ENCODE measurements at regions not wholly inside any gene's neighbourhood (a gene's known extent, or its start where the extent isn't known, plus 50 kb on each side); places are given as distances from the start of the nearest gene placed in this dataset.

GRCh38 chr1:213779228-213779627 lies 208.5 kb upstream of the PROX1 start:
- TF ChIP-seq CTCF (optimal IDR thresholded peaks at IDR 0.05 in 1 of 3, IDR thresholded peaks at IDR 0.05 in 1 of 3, conservative IDR thresholded peaks at IDR 0.05 in 1 of 3; ENCODE audit: extremely low read depth in 1 of 3, insufficient read depth in 2 of 3, low read length in 3 of 3) (no peak), EZH2 (IDR thresholded peaks at IDR 0.05; ENCODE audit: low read length) (no peak)
